HFFc6 (cell line): ENCODE measurements at regions not wholly inside any gene's neighbourhood (a gene's known extent, or its start where the extent isn't known, plus 50 kb on each side); places are given as distances from the start of the nearest gene placed in this dataset.

ENCODE experiments used
- DNase-seq: peaks from one replicate; pipeline ENCODE4 v3.0.0-alpha.2; 2018
- H3K27ac Mint-ChIP-seq: 2 replicates; pipeline ENCODE4 v1.8.0; 2020; ENCODE audit warnings: mild to moderate bottlenecking, mixed read lengths
- H3K27me3 Mint-ChIP-seq: 2 replicates; pipeline ENCODE4 v1.8.0; 2021; ENCODE audit warnings: mild to moderate bottlenecking, moderate library complexity, mixed read lengths; ENCODE audit not compliant: insufficient read depth
- H3K36me3 Mint-ChIP-seq: 2 replicates; pipeline ENCODE4 v1.8.0; 2021; ENCODE audit warnings: low read depth, mixed read lengths
- H3K4me1 Mint-ChIP-seq: 2 replicates; pipeline ENCODE4 v1.8.0; 2020; ENCODE audit warnings: low read depth, mixed read lengths
- H3K4me3 Mint-ChIP-seq: 2 replicates; pipeline ENCODE4 v1.8.0; 2020; ENCODE audit warnings: mild to moderate bottlenecking, moderate library complexity, mixed read lengths
- H3K9me3 Mint-ChIP-seq: 2 replicates; pipeline ENCODE4 v1.8.0; 2020; ENCODE audit warnings: mild to moderate bottlenecking, mixed read lengths
- CTCF ChIP-seq: fragments of 200-600 bp; sonication (generic); IDR thresholded peaks from 2 replicates; pipeline ENCODE4 v1.5.0; 2021; ENCODE audit warnings: antibody characterized with exemption, mild to moderate bottlenecking

- Mint-ChIP-seq H3K4me3 (no peak overlapping the region), H3K27ac (no peak overlapping the region), H3K27me3 (peaks cover 32% of the 10 kb centered on the region), H3K36me3 (no peaks in the 10 kb centered on the region), H3K4me1 (no peaks in the 10 kb centered on the region), H3K9me3 (no peaks in the 10 kb centered on the region)
- DNase-seq: no peak
- no peak for TF ChIP-seq CTCF
Measured at GRCh38 chr1:113246929-113247328, 143.4 kb upstream of the MAGI3 start.

- Mint-ChIP-seq H3K4me3 (no peak overlapping the region), H3K9me3 (no peaks in the 10 kb centered on the region), H3K4me1 (no peaks in the 10 kb centered on the region), H3K36me3 (no peaks in the 10 kb centered on the region), H3K27me3 (peaks cover 32% of the 10 kb centered on the region), H3K27ac (no peak overlapping the region)
- DNase-seq: no peak
- no peak for TF ChIP-seq CTCF
Measured at GRCh38 chr1:113247355-113247754, 143.0 kb upstream of the MAGI3 start.

- no peak for DNase-seq
- H3K36me3 Mint-ChIP-seq: no peaks in the 10 kb centered on the region
- H3K9me3 Mint-ChIP-seq: no peaks in the 10 kb centered on the region
- no peaks in the 10 kb centered on the region for H3K4me1 Mint-ChIP-seq
- no peak overlapping the region for H3K27ac Mint-ChIP-seq
- TF ChIP-seq CTCF: no peak
- peaks cover 35% of the 10 kb centered on the region for H3K27me3 Mint-ChIP-seq
- no peak overlapping the region for H3K4me3 Mint-ChIP-seq
Measured at GRCh38 chr1:113247782-113248181, 142.5 kb upstream of the MAGI3 start.

GRCh38 chr1:113248494-113248893, 141.8 kb upstream of the MAGI3 start:
- Mint-ChIP-seq H3K27ac (no peak overlapping the region), H3K27me3 (peaks cover 32% of the 10 kb centered on the region), H3K4me3 (no peak overlapping the region), H3K4me1 (no peaks in the 10 kb centered on the region), H3K36me3 (no peaks in the 10 kb centered on the region), H3K9me3 (no peaks in the 10 kb centered on the region)
- no peak for TF ChIP-seq CTCF
- no peak for DNase-seq

- Mint-ChIP-seq H3K36me3 (no peaks in the 10 kb centered on the region), H3K4me1 (no peaks in the 10 kb centered on the region), H3K9me3 (no peaks in the 10 kb centered on the region), H3K4me3 (no peak overlapping the region), H3K27me3 (peaks cover 33% of the 10 kb centered on the region), H3K27ac (no peak overlapping the region)
- no peak for DNase-seq
- no peak for TF ChIP-seq CTCF
Measured at GRCh38 chr1:113250161-113250560, 140.2 kb upstream of the MAGI3 start.

GRCh38 chr1:113252166-113252565, 138.1 kb upstream of the MAGI3 start:
- H3K27me3 Mint-ChIP-seq: peaks cover 39% of the 10 kb centered on the region

More at GRCh38 chr1:113252166-113252565, 138.1 kb upstream of the MAGI3 start:
- Mint-ChIP-seq H3K9me3 (no peaks in the 10 kb centered on the region), H3K4me1 (no peaks in the 10 kb centered on the region), H3K27ac (no peak overlapping the region), H3K4me3 (no peak overlapping the region), H3K36me3 (no peaks in the 10 kb centered on the region)
- no peak for DNase-seq
- TF ChIP-seq CTCF: no peak
